Activated naive CD8-positive, alpha-beta T cell treated with anti-CD3 and anti-CD28 coated beads, Interleukin-2, amount 10 ng/mL, durations not matched to agents 7 days and 5 days (primary cell): ENCODE measurements at regions not wholly inside any gene's neighbourhood (a gene's known extent, or its start where the extent isn't known, plus 50 kb on each side); places are given as distances from the start of the nearest gene placed in this dataset.

Source experiments
- ATAC-seq: fragments of 150-1000 bp; cut with Tn5 transposase; one replicate; pipeline ENCODE4 v1.10.0; 2021; ENCODE audit warnings: low read depth, moderate library complexity
- POLR2A ChIA-PET: fragments of 350-600 bp; sonication (Branson Sonifier 250); formaldehyde crosslinking; loops from one replicate; lab custom pipeline; 2021; ENCODE audit warnings: antibody characterized with exemption; lab: Charles Lee
- DNase-seq: peaks from one replicate; pipeline ENCODE4 v3.0.0; 2021
- H3K27ac Mint-ChIP-seq: one replicate; pipeline ENCODE4 v1.8.0; 2022; ENCODE audit warnings: mild to moderate bottlenecking, mixed read lengths
- H3K27me3 Mint-ChIP-seq: one replicate; pipeline ENCODE4 v1.8.0; 2022; ENCODE audit warnings: mild to moderate bottlenecking, moderate library complexity, mixed read lengths
- H3K36me3 Mint-ChIP-seq: one replicate; pipeline ENCODE4 v1.8.0; 2021; ENCODE audit warnings: mild to moderate bottlenecking, mixed read lengths
- H3K4me1 Mint-ChIP-seq: one replicate; pipeline ENCODE4 v1.8.0; 2021; ENCODE audit warnings: mixed read lengths
- H3K4me3 Mint-ChIP-seq: one replicate; pipeline ENCODE4 v1.8.0; 2022; ENCODE audit warnings: mild to moderate bottlenecking, moderate library complexity, mixed read lengths
- H3K9me3 Mint-ChIP-seq: one replicate; pipeline ENCODE4 v1.8.0; 2021; ENCODE audit warnings: mixed read lengths

- Mint-ChIP-seq H3K27me3 (no peaks in the 10 kb centered on the region), H3K27ac (no peak overlapping the region), H3K36me3 (no peaks in the 10 kb centered on the region), H3K9me3 (peaks cover 4% of the 10 kb centered on the region), H3K4me1 (no peaks in the 10 kb centered on the region), H3K4me3 (no peak overlapping the region)
- no peak for ATAC-seq
- no peak for DNase-seq
- POLR2A ChIA-PET, result no interaction called here
Observed at GRCh38 chr14:85142982-85143381, 387.0 kb upstream of the FLRT2 start.

DNA sequence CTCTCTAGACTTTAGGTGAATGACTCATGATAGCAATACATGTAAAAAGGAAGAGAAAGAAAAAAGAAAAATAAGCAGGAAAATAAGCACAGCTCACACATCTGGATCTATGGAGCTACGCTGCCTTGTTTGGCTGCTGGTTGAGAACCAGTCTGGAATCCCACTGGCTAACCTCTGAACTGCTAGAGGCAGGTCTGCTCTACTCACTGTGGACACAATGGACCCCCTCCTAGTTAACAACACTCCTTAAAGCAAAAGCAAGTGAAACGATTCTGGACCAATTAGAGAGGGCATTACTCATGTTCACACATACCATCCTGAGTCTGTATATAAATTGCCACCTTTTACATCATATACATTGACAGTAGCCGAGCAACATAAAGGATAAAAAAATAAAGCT lies 383.2 kb upstream of the FLRT2 start:
- no peak for ATAC-seq
- Mint-ChIP-seq H3K27ac (no peak overlapping the region), H3K9me3 (peaks cover 2% of the 10 kb centered on the region), H3K36me3 (no peaks in the 10 kb centered on the region), H3K4me1 (no peaks in the 10 kb centered on the region), H3K27me3 (no peaks in the 10 kb centered on the region), H3K4me3 (no peak overlapping the region)
- POLR2A ChIA-PET, result no interaction called here
- DNase-seq, result no peak

DNA sequence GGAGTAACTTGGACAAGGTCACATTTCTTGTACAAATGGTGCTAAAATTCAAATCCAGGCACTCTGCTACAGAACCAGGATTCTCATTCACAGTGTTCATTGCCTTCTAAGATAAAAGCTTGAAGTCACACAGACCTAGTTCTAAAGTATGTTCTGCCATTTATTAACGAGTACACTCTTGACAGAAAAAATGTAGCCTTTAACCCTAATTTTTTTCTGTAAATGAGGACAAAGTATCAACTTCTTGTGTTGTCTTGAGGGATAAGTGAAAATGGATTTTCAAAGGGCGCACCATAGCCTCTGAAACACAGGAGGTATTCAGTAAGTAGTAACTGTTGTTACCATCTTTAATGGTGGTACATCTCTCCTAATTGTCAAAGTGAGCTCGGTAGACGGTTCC lies 379.8 kb upstream of the FLRT2 start:
- POLR2A ChIA-PET, result no interaction called here
- H3K27ac Mint-ChIP-seq, result no peak overlapping the region
- peaks cover 3% of the 10 kb centered on the region for H3K9me3 Mint-ChIP-seq
- DNase-seq, result no peak
- no peaks in the 10 kb centered on the region for H3K36me3 Mint-ChIP-seq
- H3K4me3 Mint-ChIP-seq, result no peak overlapping the region
- no peaks in the 10 kb centered on the region for H3K27me3 Mint-ChIP-seq
- H3K4me1 Mint-ChIP-seq, result no peaks in the 10 kb centered on the region
- no peak for ATAC-seq

- ATAC-seq (no peak), DNase-seq (no peak)
- H3K9me3 Mint-ChIP-seq, result peaks cover 11% of the 10 kb centered on the region
- H3K4me1 Mint-ChIP-seq, result no peaks in the 10 kb centered on the region
- H3K36me3 Mint-ChIP-seq, result no peaks in the 10 kb centered on the region
- POLR2A ChIA-PET, result no interaction called here
- no peak overlapping the region for H3K4me3 Mint-ChIP-seq
- H3K27me3 Mint-ChIP-seq, result no peaks in the 10 kb centered on the region
- H3K27ac Mint-ChIP-seq, result no peak overlapping the region
Observed at GRCh38 chr14:85154714-85155113, 375.2 kb upstream of the FLRT2 start.

- no peak overlapping the region for H3K27ac Mint-ChIP-seq
- no peak for ATAC-seq
- H3K4me3 Mint-ChIP-seq, result no peak overlapping the region
- peaks cover 12% of the 10 kb centered on the region for H3K9me3 Mint-ChIP-seq
- no peaks in the 10 kb centered on the region for H3K36me3 Mint-ChIP-seq
- DNase-seq, result no peak
- H3K27me3 Mint-ChIP-seq, result no peaks in the 10 kb centered on the region
- no peaks in the 10 kb centered on the region for H3K4me1 Mint-ChIP-seq
- POLR2A ChIA-PET, result no interaction called here
Observed at GRCh38 chr14:85156319-85156718, 373.6 kb upstream of the FLRT2 start.

- ATAC-seq, result no peak
- no peak for DNase-seq
- POLR2A ChIA-PET, result no interaction called here
- H3K36me3 Mint-ChIP-seq, result no peaks in the 10 kb centered on the region
- no peaks in the 10 kb centered on the region for H3K4me1 Mint-ChIP-seq
- no peak overlapping the region for H3K27ac Mint-ChIP-seq
- H3K27me3 Mint-ChIP-seq, result no peaks in the 10 kb centered on the region
- no peak overlapping the region for H3K4me3 Mint-ChIP-seq
- H3K9me3 Mint-ChIP-seq, result peaks cover 14% of the 10 kb centered on the region
Observed at GRCh38 chr14:85159726-85160125, 370.2 kb upstream of the FLRT2 start.

- POLR2A ChIA-PET, result no interaction called here
- Mint-ChIP-seq H3K9me3 (peaks cover 4% of the 10 kb centered on the region), H3K27ac (no peak overlapping the region), H3K36me3 (no peaks in the 10 kb centered on the region), H3K4me1 (no peaks in the 10 kb centered on the region), H3K27me3 (no peaks in the 10 kb centered on the region), H3K4me3 (no peak overlapping the region)
- no peak for DNase-seq
- no peak for ATAC-seq
Observed at GRCh38 chr14:85165094-85165493, 364.9 kb upstream of the FLRT2 start.

DNA sequence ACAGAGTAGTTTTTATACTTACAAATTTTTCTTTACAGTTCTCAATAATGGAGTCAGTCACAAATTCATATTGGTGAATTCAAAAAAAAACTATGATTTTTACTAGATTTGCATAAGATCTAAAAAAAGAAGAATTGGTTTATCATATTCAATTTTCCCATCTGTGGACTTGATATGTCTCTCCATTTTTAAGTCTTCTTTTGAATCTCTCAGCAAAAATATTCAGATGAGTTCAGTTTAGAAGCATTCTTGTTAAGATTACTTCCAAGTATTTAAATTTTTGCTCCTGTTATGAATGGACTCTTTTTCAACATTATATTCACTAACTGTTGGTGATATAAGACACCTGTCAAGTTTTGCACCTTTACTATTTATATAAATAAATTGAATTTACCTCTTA lies 360.6 kb upstream of the FLRT2 start:
- Mint-ChIP-seq H3K4me1 (no peaks in the 10 kb centered on the region), H3K9me3 (no peaks in the 10 kb centered on the region), H3K27me3 (no peaks in the 10 kb centered on the region), H3K36me3 (no peaks in the 10 kb centered on the region), H3K27ac (no peak overlapping the region), H3K4me3 (no peak overlapping the region)
- DNase-seq, result no peak
- POLR2A ChIA-PET, result no interaction called here
- no peak for ATAC-seq

DNA sequence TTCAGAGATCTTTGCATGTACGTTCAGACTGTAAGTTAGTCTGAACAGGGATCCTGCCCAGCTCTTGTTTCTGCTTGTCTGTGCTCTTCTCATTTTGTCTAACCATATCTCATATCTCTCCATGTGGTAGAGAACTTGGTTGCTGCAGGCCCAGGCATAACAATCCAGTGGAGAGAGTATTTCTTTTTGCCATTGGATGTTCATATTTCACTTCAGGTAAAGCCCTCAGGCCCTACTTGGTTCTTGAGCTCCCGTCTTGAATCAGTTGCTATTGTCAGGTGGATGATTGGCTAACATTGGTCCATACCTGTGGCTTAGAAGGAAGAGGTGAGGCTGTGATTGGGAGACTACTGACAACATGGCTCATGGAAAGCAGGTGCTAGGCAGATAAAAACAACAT lies 357.7 kb upstream of the FLRT2 start:
- POLR2A ChIA-PET, result no interaction called here
- H3K36me3 Mint-ChIP-seq, result no peaks in the 10 kb centered on the region
- no peaks in the 10 kb centered on the region for H3K9me3 Mint-ChIP-seq
- DNase-seq (no peak), ATAC-seq (no peak)
- no peak overlapping the region for H3K4me3 Mint-ChIP-seq
- H3K4me1 Mint-ChIP-seq, result no peaks in the 10 kb centered on the region
- H3K27me3 Mint-ChIP-seq, result no peaks in the 10 kb centered on the region
- H3K27ac Mint-ChIP-seq, result no peak overlapping the region

DNA sequence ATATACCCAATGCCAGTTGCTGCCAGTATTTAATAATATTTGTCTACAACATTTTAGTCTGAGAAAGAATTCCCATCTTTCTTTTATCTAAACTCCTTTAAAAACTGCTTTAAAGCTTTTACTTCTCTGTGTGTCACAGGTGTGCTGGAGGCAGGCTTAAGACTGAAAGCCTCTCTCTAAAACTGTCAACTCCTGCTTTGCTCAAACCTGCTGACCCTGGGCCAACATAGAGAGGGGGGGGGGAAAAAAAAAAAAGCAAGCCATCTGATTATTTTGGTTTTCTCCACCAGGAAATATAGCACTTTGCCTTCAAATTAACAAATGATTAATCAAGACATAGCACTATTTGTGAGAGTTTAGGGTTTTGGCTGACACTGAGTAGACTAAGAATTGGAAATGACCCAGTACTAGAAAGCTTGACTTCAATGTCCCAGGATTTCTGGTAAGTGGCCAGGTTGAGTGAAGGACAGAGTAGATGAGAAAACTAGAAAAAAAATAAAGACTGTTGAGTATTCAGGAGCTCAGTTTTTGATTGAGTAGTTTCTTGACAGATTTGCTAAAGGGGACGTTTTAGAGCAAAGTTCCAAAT lies 357.0 kb upstream of the FLRT2 start:
- Mint-ChIP-seq H3K4me3 (no peak overlapping the region), H3K9me3 (no peaks in the 10 kb centered on the region), H3K27me3 (no peaks in the 10 kb centered on the region), H3K36me3 (no peaks in the 10 kb centered on the region), H3K4me1 (no peaks in the 10 kb centered on the region), H3K27ac (no peak overlapping the region)
- no peak for ATAC-seq
- POLR2A ChIA-PET, result no interaction called here
- no peak for DNase-seq

DNA sequence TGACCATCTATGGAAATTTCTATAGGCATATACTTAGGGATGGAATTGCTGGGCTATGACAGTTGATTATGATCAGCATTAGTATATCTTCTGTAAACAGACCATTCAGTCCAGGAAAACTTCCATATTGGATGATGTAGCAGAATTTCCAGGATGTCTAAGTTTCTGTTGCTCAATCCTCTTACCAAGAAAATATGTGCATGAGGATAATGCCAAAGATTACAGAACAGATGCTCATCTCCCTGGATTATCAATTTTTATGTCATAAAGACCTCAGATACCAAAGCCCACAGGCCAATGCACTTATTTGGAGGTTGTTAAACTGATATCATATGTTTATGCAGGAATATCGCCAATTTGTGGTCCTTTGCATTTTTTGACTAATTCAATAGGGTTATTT lies 354.4 kb upstream of the FLRT2 start:
- Mint-ChIP-seq H3K27ac (no peak overlapping the region), H3K4me1 (no peaks in the 10 kb centered on the region), H3K4me3 (no peak overlapping the region), H3K27me3 (no peaks in the 10 kb centered on the region), H3K9me3 (no peaks in the 10 kb centered on the region), H3K36me3 (no peaks in the 10 kb centered on the region)
- ATAC-seq (no peak), DNase-seq (no peak)
- POLR2A ChIA-PET, result no interaction called here

GRCh38 chr14:85178864-85179263 lies 351.1 kb upstream of the FLRT2 start:
- ATAC-seq (no peak), DNase-seq (no peak)
- Mint-ChIP-seq H3K4me1 (no peaks in the 10 kb centered on the region), H3K27ac (no peak overlapping the region), H3K27me3 (no peaks in the 10 kb centered on the region), H3K36me3 (no peaks in the 10 kb centered on the region), H3K4me3 (no peak overlapping the region), H3K9me3 (no peaks in the 10 kb centered on the region)
- POLR2A ChIA-PET, result no interaction called here

- DNase-seq (no peak), ATAC-seq (no peak)
- H3K9me3 Mint-ChIP-seq, result no peaks in the 10 kb centered on the region
- H3K4me3 Mint-ChIP-seq, result no peak overlapping the region
- H3K4me1 Mint-ChIP-seq, result no peaks in the 10 kb centered on the region
- H3K27me3 Mint-ChIP-seq, result no peaks in the 10 kb centered on the region
- no peak overlapping the region for H3K27ac Mint-ChIP-seq
- no peaks in the 10 kb centered on the region for H3K36me3 Mint-ChIP-seq
- POLR2A ChIA-PET, result no interaction called here
Observed at GRCh38 chr14:85180876-85181275, 349.1 kb upstream of the FLRT2 start.

- Mint-ChIP-seq H3K27ac (no peak overlapping the region), H3K27me3 (no peaks in the 10 kb centered on the region), H3K9me3 (no peaks in the 10 kb centered on the region), H3K4me1 (no peaks in the 10 kb centered on the region), H3K36me3 (no peaks in the 10 kb centered on the region), H3K4me3 (no peak overlapping the region)
- DNase-seq, result no peak
- POLR2A ChIA-PET, result no interaction called here
- ATAC-seq, result no peak
Observed at GRCh38 chr14:85182282-85182681, 347.7 kb upstream of the FLRT2 start.

DNA sequence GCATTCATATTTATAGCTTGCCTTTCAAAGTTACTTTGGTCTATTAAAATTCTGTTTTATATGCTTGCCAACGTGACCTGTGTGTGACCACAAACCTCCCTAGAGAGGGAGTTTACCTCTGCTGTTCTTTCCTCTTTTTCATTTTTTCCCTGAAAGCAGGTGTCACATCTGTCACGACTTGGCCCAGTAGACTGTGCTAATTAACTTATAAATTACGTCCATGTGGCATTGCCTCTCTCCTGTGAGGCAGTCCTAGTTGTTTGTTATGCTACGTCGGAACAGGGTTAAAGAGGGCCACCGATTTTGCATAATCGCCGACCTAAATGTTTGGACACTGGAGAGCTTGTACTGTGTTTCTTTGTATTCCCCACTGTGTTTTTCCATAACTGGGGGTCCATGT lies 343.9 kb upstream of the FLRT2 start:
- Mint-ChIP-seq H3K9me3 (peaks cover 1% of the 10 kb centered on the region), H3K4me3 (no peak overlapping the region), H3K27ac (no peak overlapping the region), H3K4me1 (no peaks in the 10 kb centered on the region), H3K27me3 (no peaks in the 10 kb centered on the region), H3K36me3 (no peaks in the 10 kb centered on the region)
- DNase-seq (no peak), ATAC-seq (no peak)
- POLR2A ChIA-PET, result no interaction called here
